Omental fat pad (tissue), 3 donors: ENCODE measurements at regions not wholly inside any gene's neighbourhood (a gene's known extent, or its start where the extent isn't known, plus 50 kb on each side); places are given as distances from the start of the nearest gene placed in this dataset.

Experiments
- ATAC-seq: fragments of 150-250 bp; one replicate; pipeline ENCODE4 v1.9.1; 2016; ENCODE audit warnings: mild to moderate bottlenecking, moderate library complexity; ENCODE audit not compliant: low FRiP score
- DNase-seq: peaks from one replicate; pipeline ENCODE4 v3.0.0-alpha.2; 2019; ENCODE audit warnings: low spot score
- TF ChIP-seq, protein P1 (sequence below), 3 donors: fragments of 450-650 bp; IDR thresholded peaks; one replicate each; pipeline ENCODE4 v1.5.1; 2016 to 2017; ENCODE audit warnings: antibody characterized with exemption in 3 of 3, mild to moderate bottlenecking in 3 of 3, moderate library complexity in 2 of 3

DNA sequence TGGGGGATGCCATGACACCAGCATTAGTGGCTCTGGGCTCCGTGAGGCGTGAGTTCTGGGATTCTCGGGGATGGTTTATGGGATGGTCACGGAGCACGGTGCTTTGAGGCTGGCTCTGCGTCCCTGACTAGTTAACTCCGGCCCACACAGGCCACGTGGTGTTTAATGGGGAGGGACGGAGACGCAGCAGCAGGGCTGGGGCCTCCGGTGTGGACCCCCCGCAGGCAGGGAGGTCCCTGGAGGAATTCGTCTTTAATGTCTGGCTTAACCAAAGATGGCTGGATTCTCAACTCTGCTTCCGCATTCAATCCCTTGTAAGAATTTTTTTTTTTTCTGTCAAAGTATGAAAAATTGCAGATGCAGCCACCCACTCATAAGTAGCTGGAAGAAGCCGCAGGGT is 86.4 kb upstream of the RFLNA start:
- DNase-seq = no peak
- no peak for ATAC-seq
- TF ChIP-seq, protein P1, sequence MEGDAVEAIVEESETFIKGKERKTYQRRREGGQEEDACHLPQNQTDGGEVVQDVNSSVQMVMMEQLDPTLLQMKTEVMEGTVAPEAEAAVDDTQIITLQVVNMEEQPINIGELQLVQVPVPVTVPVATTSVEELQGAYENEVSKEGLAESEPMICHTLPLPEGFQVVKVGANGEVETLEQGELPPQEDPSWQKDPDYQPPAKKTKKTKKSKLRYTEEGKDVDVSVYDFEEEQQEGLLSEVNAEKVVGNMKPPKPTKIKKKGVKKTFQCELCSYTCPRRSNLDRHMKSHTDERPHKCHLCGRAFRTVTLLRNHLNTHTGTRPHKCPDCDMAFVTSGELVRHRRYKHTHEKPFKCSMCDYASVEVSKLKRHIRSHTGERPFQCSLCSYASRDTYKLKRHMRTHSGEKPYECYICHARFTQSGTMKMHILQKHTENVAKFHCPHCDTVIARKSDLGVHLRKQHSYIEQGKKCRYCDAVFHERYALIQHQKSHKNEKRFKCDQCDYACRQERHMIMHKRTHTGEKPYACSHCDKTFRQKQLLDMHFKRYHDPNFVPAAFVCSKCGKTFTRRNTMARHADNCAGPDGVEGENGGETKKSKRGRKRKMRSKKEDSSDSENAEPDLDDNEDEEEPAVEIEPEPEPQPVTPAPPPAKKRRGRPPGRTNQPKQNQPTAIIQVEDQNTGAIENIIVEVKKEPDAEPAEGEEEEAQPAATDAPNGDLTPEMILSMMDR (IDR thresholded peaks at IDR 0.05) = no peak

DNA sequence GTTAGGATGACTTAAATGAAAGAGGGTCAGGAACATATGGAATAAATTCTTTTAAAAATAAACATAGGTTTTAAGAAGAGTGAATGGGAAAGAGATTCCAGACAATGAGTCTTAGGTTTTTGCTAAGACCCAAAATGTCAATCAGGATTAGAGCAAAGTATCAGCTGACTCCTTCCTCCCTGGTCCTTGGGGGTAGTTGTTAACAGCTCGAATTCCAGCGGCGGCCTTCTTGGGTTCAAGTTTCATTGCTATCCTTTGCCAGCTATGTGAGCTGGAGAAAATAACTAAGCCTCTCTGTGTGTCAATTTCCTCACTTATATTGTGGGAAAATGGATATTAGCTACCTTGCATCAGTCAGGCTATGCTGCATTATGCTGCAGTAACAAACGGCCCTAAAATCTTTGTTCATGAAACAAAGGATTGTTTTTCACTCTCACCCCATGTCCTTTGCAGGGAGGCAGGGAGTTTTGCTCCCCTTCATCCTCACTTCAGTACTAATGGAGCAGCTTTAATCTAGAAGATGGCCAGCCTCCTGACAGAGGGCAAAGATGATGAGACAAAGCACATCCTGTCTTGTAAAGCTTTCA is 83.8 kb upstream of the RFLNA start:
- DNase-seq = no peak
- TF ChIP-seq, protein P1 (IDR thresholded peaks at IDR 0.05) = no peak
- ATAC-seq = no peak

DNA sequence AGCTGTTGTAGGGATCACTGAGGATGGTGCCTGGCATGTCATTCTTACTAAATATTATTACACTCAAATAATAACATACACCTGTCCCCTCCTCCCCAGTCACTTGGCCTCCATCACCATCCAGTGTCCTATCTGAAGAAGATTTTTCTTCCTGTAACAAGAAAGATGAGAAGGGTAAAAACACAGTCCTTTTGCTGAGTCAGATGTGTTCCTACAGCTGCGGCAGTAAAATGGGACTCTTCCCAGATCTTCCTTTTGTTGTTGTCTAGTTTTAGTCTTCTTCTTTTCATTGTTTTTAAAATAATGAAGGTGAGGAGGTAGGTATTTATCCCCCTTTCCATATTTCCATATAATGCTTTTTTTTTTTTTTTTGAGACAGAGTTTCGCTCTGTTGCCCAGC is 83.1 kb upstream of the RFLNA start:
- DNase-seq (no peak), ATAC-seq (no peak)
- TF ChIP-seq, protein P1 (IDR thresholded peaks at IDR 0.05) = no peak

DNA sequence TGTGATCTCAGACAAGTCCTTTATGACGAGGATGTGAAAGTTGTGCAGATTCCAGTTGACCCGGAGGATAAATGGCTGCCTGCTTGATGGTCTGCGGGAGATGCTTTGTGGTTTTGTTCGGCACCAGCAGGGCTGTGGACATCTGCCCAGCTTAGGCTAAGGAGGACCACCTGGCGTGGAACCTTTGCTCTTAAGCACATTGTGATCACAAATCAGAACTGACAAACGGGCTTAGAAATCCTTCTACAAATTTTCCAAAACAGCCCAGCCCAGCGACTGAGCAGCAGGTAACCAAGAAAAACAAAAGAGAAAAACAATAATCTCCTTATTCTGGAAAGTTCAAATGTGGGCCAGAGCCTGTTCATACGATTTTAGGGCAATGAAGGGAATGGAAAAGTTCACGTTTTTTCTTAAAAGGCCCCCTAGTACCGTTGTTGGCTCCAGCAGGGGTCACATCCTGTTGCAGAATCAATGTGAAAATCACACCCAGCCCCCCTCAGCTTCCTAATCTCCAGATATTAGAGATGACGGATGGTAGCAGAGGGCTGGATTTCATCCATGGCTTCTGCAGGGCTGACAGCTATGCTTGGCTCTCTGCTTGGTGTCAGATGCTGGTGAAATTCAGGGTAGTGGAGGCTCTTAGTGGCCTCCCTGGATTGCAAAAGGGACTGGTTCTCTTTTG is 81.1 kb upstream of the RFLNA start:
- no peak for DNase-seq
- TF ChIP-seq, protein P1 (IDR thresholded peaks at IDR 0.05) = no peak
- no peak for ATAC-seq

DNA sequence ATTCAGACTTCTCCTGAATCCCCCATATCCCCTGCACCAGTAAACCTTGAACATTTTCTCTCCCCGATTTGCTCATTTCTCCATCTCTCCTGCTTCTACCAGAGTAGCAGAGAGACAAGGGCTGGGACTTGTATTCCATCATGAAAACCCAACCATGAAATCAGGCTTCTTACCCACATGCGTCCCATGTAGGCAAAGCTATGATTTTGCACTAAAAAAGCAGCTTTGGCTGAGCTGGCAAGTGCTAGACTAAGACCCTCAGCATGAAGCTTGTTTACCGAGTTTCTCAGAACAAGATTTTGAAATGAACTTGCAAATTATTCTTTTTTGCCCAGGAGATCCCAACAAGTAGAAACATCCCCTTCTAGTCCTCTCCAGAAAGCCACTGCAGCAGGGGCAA is 80.3 kb upstream of the RFLNA start:
- TF ChIP-seq, protein P1 (IDR thresholded peaks at IDR 0.05) = no peak
- DNase-seq = no peak
- ATAC-seq = no peak

DNA sequence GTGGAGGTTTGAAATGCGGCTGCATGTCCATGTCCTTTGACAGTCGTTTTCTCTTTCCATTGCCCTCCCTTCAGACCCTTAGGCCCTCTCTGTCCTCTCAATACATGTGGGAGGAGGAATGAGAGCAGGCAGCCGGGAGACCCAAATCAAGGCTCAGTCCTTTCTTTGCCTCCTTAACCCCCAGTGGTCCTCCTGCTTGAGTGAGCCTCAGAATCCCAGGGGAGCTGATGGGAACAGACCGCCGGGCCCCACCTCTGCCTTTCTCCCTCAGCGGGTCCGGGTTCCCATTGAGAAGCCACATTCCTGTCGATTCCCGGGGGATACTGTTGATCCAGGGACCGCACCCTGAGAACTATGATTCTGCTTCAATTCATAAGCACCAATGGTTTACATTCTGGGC is 77.9 kb upstream of the RFLNA start:
- DNase-seq (no peak), ATAC-seq (no peak)
- TF ChIP-seq, protein P1 (IDR thresholded peaks at IDR 0.05) = no peak
